ENCODE measurements at regions not wholly inside any gene's neighbourhood (a gene's known extent, or its start where the extent isn't known, plus 50 kb on each side); places are given as distances from the start of the nearest gene placed in this dataset.

DNA sequence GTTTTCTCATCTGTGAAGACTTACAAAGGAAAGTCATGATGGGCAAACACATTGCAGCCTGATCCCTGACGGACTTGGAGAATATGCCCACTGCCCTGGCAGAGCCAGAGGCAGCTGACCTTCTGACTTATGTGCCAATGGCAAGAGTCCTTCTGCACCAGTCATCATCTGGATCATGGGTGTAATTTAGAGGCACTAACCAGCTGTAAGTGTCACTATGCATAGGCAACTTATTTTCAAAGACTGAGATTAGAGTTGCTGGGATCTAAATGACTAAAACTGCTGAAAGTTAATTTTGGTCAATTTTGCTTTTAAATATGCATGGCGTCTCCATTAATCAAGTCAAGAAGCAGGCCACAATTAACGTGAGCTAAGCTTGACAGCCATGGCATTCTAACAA is 261.2 kb downstream of the BCL11A start:
- no peak for ATAC-seq
- no peaks in the 10 kb centered on the region for H3K4me1 Mint-ChIP-seq (ENCODE audit: low read depth in 2 of 2)
- H3K36me3 Mint-ChIP-seq, result no peaks in the 10 kb centered on the region
- no peaks in the 10 kb centered on the region for H3K9me3 Mint-ChIP-seq
- no peak overlapping the region for H3K27ac Mint-ChIP-seq
- no peak overlapping the region for H3K4me3 Mint-ChIP-seq
- H3K27me3 Mint-ChIP-seq, result peaks cover 7 to 8% of the 10 kb centered on the region in 2 donors
- DNase-seq (ENCODE audit: low spot score), result no peak

DNA sequence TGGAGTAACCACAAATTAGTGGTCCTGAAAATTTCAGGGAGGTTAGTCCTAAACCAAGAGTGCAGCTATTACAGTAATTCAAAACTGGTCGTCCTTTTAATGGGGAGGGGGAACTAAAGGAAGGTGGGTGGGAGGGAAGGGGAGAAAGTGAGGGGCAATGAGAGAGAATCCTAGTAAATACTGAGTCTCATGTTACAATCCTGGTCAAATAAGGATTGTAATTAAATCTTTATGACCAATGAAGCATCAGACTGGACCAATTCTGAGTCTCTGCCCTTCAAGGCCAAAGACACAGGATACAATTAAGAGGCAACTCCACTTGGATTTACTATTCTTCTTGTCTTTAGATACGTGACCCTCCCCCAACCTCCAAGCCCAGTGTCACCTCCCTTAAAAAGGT is 262.9 kb downstream of the BCL11A start:
- Mint-ChIP-seq H3K4me3 (no peak overlapping the region), H3K27me3 (peaks cover 6 to 7% of the 10 kb centered on the region in 2 donors), H3K4me1 (ENCODE audit: low read depth in 2 of 2) (no peaks in the 10 kb centered on the region), H3K27ac (no peak overlapping the region), H3K9me3 (no peaks in the 10 kb centered on the region), H3K36me3 (no peaks in the 10 kb centered on the region)
- DNase-seq (ENCODE audit: low spot score), result no peak
- no peak for ATAC-seq

DNA sequence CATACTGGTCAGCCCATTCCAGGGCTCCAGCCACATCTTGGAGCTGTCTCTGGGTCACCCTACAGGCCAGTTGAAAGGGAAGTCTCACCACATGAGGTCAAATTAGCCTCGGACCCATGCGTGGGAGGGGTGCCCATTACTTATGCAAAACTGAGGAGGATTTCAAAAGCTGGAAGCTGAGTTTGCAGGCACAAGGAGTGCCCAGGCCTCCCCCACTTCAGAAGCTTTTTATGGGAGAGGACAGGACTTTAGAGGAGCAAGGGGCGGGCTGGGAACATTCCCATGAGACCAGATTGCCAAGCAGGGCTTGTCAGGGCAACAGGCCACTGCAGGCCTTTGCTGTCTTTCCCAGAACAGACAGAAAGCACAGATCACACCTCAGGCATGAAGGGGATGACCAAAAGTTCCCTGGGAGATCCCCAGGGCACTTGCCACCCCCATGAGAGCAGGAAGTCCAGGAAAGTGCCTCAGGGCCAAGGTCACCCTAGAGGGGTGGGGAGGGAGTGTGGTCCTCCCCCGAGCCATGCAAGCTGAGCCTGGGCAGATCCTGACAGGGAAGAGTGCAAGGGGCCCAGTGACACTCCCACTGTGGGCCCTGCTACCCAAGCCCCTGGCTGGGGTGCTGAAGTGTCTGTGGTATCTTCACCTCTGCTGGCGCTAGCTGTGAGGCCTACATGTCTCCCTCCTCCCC is 267.7 kb downstream of the BCL11A start:
- no peak for DNase-seq (ENCODE audit: low spot score)
- no peaks in the 10 kb centered on the region for H3K4me1 Mint-ChIP-seq (ENCODE audit: low read depth in 2 of 2)

DNA sequence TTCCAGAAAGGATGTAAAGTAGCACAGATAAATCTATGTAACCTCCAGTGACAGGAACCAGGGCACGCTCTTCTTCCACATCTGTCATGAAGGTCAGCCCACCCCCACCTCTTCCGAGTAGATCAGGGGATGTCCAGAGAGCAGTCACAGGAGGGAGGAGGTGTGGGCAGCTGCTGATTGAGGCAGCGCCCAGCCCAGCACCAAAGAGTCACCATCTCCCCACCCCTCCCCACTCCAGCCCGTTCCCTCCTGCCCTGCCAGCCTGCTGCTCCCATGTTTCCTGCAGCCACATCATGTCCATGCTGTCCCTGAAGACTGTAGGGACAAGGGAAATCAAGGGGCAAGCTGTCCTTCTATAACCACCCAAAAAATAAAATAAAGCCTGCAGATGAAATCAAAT is 269.8 kb downstream of the BCL11A start:
- no peaks in the 10 kb centered on the region for H3K4me1 Mint-ChIP-seq (ENCODE audit: low read depth in 2 of 2)
- H3K27me3 Mint-ChIP-seq, result peaks cover 5 to 6% of the 10 kb centered on the region in 2 donors
- H3K36me3 Mint-ChIP-seq, result no peaks in the 10 kb centered on the region
- no peak overlapping the region for H3K4me3 Mint-ChIP-seq
- ATAC-seq, result peak in 1 of 2 donors; percentile 26
- no peaks in the 10 kb centered on the region for H3K9me3 Mint-ChIP-seq
- H3K27ac Mint-ChIP-seq, result no peak overlapping the region
- DNase-seq (ENCODE audit: low spot score), result no peak

More for the DNA sequence above, 267.7 kb downstream of the BCL11A start:
- H3K9me3 Mint-ChIP-seq, result no peaks in the 10 kb centered on the region
- ATAC-seq, result peak in 1 of 2 donors; percentile 29
- H3K27me3 Mint-ChIP-seq, result peaks cover 0 to 5% of the 10 kb centered on the region in 2 donors
- no peak overlapping the region for H3K4me3 Mint-ChIP-seq
- no peaks in the 10 kb centered on the region for H3K36me3 Mint-ChIP-seq
- no peak overlapping the region for H3K27ac Mint-ChIP-seq

DNA sequence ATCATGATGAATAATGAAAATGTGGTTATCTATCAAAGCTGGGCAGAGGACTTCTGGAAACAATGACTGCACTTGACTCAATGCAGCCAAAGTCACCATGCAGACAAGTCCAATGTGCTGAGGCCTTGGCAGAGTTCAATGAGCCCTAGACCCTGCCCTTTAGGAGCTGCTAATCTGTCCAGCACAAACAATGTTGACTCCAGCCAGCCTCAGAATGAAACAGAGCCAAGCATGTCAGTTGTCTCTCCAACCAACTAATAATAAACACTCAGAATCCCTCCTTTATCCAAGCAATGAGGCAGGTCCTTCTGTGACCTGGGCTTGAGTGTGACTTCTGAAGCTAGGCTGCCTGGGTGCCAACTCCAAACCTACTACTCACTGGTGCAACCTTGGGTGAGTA is 270.6 kb downstream of the BCL11A start:
- Mint-ChIP-seq H3K27me3 (peaks cover 5 to 6% of the 10 kb centered on the region in 2 donors), H3K4me3 (no peak overlapping the region), H3K36me3 (no peaks in the 10 kb centered on the region), H3K9me3 (no peaks in the 10 kb centered on the region), H3K4me1 (ENCODE audit: low read depth in 2 of 2) (no peaks in the 10 kb centered on the region), H3K27ac (no peak overlapping the region)
- DNase-seq (ENCODE audit: low spot score) (no peak), ATAC-seq (no peak)

DNA sequence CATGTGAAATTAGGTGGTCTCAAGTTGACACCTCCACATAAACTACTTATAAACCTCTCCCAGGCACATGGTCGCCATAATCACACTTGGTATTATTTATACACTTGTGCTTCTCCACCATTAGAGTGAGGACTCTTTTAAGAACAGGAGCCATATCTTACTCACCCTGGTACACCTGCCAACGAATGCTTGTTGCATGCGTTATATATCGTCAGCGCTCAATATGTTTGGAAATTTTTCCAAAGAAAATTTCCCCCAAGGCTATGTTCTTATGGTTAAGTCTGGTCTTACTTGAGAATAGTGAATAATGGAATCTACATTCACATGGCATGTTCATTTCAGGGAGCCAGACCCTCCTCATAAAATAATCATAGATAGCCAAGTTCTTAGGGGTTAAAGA is 271.7 kb downstream of the BCL11A start:
- DNase-seq (ENCODE audit: low spot score) (no peak), ATAC-seq (no peak)
- Mint-ChIP-seq H3K4me3 (no peak overlapping the region), H3K36me3 (no peaks in the 10 kb centered on the region), H3K27ac (no peak overlapping the region), H3K4me1 (ENCODE audit: low read depth in 2 of 2) (no peaks in the 10 kb centered on the region), H3K27me3 (peaks cover 5 to 6% of the 10 kb centered on the region in 2 donors), H3K9me3 (no peaks in the 10 kb centered on the region)

DNA sequence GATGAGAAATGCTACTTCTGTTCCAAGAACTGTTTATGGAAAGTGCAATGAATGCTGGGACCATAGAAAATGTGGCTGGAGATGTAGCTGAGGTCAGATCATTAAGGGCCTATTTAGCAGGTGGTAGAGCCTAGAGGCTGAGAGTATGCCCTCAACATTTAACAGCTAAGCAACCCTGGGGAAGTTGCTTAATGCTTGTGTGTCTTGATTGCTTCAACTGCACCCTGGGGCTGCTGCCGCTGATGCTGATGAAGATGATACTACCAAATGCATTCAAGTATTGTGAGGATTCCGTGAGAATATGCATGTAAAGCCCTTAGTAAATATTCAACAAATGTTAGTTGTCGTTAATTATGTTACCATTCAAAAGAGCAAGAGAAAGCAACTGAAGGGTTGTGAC is 273.2 kb downstream of the BCL11A start:
- Mint-ChIP-seq H3K27me3 (peaks cover 5 to 11% of the 10 kb centered on the region in 2 donors), H3K4me3 (no peak overlapping the region), H3K9me3 (peaks cover 3% of the 10 kb centered on the region), H3K4me1 (ENCODE audit: low read depth in 2 of 2) (no peaks in the 10 kb centered on the region), H3K27ac (no peak overlapping the region), H3K36me3 (no peaks in the 10 kb centered on the region)
- ATAC-seq (no peak), DNase-seq (ENCODE audit: low spot score) (no peak)

DNA sequence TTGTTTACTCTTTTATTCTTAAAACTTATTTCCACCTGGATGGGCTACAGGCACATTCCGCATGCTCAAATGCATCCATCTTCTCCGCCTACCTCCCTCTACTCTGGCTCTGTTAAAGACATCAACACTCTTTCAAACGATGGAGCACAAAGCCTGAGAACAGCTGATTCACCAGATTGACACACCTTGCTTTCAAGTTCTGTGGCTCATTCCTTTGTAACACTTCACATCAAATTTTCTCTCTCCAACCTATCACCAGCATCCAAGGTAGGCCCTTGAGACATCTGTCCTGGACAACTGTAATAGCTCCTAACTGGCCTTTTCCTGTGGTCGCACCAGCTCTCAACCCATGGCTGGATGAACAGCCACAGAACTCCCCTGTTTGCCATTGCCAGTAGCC is 274.5 kb downstream of the BCL11A start:
- H3K27me3 Mint-ChIP-seq, result peaks cover 0 to 11% of the 10 kb centered on the region in 2 donors
- H3K4me3 Mint-ChIP-seq, result no peak overlapping the region
- H3K27ac Mint-ChIP-seq, result no peak overlapping the region
- DNase-seq (ENCODE audit: low spot score) (no peak), ATAC-seq (no peak)
- peaks cover 3% of the 10 kb centered on the region for H3K9me3 Mint-ChIP-seq
- H3K36me3 Mint-ChIP-seq, result no peaks in the 10 kb centered on the region
- H3K4me1 Mint-ChIP-seq (ENCODE audit: low read depth in 2 of 2), result no peaks in the 10 kb centered on the region

DNA sequence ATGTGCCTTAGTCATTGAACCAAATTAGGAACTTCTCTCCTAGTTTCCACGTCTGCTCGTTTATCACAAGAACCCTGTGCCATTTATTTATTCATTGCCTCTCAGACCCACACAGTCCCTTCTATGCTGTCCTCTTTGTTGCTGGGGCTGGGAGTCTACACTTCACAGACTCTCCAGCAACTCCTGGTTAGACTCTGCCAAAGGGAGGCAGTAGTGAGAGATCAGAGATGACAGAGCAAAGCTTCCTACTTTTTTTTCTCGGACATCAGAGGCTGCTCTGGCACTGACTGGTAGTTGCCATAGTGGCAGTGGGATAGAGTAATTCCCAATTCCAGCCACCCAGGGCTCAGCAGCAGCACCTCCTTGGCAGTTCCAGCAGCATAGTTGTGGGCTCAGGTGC is 277.5 kb downstream of the BCL11A start:
- Mint-ChIP-seq H3K27ac (no peak overlapping the region), H3K9me3 (peaks cover 3% of the 10 kb centered on the region), H3K27me3 (peaks cover 0 to 11% of the 10 kb centered on the region in 2 donors), H3K4me1 (ENCODE audit: low read depth in 2 of 2) (no peaks in the 10 kb centered on the region), H3K36me3 (no peaks in the 10 kb centered on the region), H3K4me3 (no peak overlapping the region)
- no peak for DNase-seq (ENCODE audit: low spot score)
- no peak for ATAC-seq

DNA sequence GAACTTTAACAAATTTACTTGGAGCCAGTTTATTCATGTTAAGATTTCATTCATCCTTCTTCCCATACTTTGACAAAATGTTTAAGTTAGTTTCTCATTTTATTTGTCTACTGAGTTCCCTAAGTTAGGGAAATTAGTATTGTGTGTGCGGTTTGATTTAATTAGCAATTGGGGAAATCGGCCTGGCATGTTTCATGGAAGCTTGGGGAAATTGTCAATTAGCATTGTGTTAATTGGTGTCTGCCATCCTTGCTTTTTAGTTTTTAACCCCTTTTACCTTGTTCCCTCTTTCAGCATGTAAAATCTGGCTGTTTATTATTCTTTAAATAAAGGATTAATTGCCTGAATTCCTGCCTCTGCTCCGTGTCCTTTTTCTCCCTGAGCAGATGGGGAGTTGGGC is 279.6 kb downstream of the BCL11A start:
- Mint-ChIP-seq H3K27ac (no peak overlapping the region), H3K4me3 (no peak overlapping the region), H3K27me3 (peaks cover 0 to 5% of the 10 kb centered on the region in 2 donors), H3K9me3 (peaks cover 3% of the 10 kb centered on the region), H3K36me3 (no peaks in the 10 kb centered on the region), H3K4me1 (ENCODE audit: low read depth in 2 of 2) (no peaks in the 10 kb centered on the region)
- no peak for ATAC-seq
- DNase-seq (ENCODE audit: low spot score), result no peak

DNA sequence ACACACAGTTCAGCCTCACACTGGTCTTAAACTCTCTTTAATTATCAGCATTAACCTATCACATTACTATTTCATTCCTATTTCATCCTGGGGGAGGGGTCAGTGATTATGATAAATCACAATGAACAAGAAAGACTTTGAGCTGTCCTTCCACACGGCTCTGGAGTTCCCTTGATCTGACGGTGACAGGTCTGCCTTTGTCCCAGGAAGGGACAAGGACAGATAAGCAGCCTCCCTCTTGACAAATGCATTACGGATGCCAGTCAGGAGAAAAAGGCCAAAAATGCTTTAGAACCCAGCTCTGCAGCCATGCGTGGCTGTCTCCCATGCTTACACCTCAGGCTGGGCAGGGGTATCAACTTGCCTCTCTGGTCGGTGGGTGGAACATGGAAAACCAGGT is 281.7 kb downstream of the BCL11A start:
- ATAC-seq (no peak), DNase-seq (ENCODE audit: low spot score) (no peak)
- peaks cover 0 to 4% of the 10 kb centered on the region in 2 donors for H3K27me3 Mint-ChIP-seq
- H3K36me3 Mint-ChIP-seq, result no peaks in the 10 kb centered on the region
- no peak overlapping the region for H3K27ac Mint-ChIP-seq
- H3K4me3 Mint-ChIP-seq, result no peak overlapping the region
- H3K9me3 Mint-ChIP-seq, result peaks cover 3% of the 10 kb centered on the region
- no peaks in the 10 kb centered on the region for H3K4me1 Mint-ChIP-seq (ENCODE audit: low read depth in 2 of 2)

DNA sequence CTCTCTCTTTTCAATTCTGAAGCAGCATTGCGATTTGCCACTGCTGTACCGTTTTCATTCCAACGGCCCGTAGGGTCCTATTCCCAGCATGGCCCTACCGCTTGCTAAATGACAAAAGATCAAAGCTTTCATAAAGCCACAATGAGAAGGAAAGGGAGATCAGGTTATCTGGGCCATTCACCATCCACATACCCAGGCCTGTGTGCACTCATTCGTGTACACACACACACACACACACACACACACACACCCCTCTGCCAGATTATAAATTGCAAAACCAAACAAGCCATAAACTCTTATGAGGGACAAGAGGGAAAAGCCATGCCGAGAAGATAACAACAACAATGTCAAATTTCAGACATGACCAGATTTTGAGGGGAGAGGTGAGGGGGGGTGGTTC is 282.3 kb downstream of the BCL11A start:
- H3K4me1 Mint-ChIP-seq (ENCODE audit: low read depth in 2 of 2), result no peaks in the 10 kb centered on the region
- H3K27me3 Mint-ChIP-seq, result peaks cover 0 to 2% of the 10 kb centered on the region in 2 donors
- ATAC-seq (no peak), DNase-seq (ENCODE audit: low spot score) (no peak)
- H3K9me3 Mint-ChIP-seq, result peaks cover 3% of the 10 kb centered on the region
- no peak overlapping the region for H3K4me3 Mint-ChIP-seq
- H3K27ac Mint-ChIP-seq, result no peak overlapping the region
- H3K36me3 Mint-ChIP-seq, result no peaks in the 10 kb centered on the region

DNA sequence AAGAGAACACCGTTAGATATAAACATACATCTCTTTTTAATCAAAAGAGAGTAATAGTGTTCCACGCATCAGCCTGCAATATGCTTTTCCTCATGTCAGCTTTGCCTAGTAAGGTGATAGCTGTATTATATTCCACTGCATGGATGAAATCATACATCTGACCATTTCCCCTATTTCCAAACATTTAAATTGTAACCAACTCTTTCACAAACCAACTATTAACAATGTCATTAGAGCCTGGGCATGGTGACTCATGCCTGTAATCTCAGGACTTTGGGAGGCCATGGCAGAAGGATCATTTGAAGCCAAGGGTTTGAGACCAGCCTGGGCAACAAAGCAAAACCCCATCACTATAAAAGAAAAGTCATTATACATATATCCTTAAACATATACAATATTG is 284.8 kb downstream of the BCL11A start:
- Mint-ChIP-seq H3K27ac (no peak overlapping the region), H3K4me1 (ENCODE audit: low read depth in 2 of 2) (no peaks in the 10 kb centered on the region), H3K36me3 (no peaks in the 10 kb centered on the region), H3K9me3 (peaks cover 3% of the 10 kb centered on the region), H3K27me3 (peaks cover 0 to 9% of the 10 kb centered on the region in 2 donors), H3K4me3 (no peak overlapping the region)
- DNase-seq (ENCODE audit: low spot score) (no peak), ATAC-seq (no peak)

DNA sequence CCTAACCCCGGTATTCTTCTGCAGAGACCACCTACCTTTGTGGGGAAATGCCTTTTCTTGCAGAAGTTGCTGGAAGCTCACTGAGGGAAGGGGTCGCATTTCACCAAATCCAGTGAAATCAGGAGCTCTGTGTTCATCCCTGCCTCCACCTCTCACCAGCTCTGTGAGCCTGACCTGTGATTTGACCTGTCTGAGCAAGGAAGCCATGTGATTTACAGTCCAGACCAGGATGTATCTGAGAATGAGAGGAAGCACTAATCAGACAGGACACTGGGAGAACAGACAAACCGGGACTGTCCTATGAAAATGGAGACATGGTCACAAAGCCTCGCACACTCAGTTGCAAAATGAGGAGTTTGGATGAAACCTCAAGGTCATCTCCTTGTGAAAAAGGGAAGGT is 285.4 kb downstream of the BCL11A start:
- DNase-seq (ENCODE audit: low spot score) (no peak), ATAC-seq (no peak)
- Mint-ChIP-seq H3K27me3 (peaks cover 0 to 9% of the 10 kb centered on the region in 2 donors), H3K9me3 (peaks cover 3% of the 10 kb centered on the region), H3K36me3 (no peaks in the 10 kb centered on the region), H3K4me1 (ENCODE audit: low read depth in 2 of 2) (no peaks in the 10 kb centered on the region), H3K4me3 (no peak overlapping the region), H3K27ac (no peak overlapping the region)

DNA sequence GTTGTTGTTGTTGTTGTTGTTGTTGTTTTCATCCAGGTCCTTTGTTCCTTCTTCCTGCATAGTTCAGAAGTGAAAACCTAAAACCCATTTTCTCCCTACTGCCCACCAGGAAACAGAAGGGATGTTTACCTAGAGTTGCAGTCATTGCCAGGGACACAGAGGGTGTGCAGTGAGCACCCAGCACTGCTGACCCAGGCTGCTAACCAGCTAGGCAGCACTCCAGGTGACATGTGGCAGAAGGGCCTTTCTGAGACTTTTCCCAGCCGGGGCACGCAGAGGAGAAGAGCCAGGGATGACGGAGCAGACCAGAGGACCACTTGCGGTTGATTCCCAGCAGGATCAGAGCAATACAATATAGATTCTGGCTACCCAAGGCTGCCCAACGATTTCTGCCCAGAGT is 286.3 kb downstream of the BCL11A start:
- Mint-ChIP-seq H3K27me3 (peaks cover 0 to 9% of the 10 kb centered on the region in 2 donors), H3K4me3 (no peak overlapping the region), H3K36me3 (no peaks in the 10 kb centered on the region), H3K9me3 (peaks cover 3% of the 10 kb centered on the region), H3K27ac (no peak overlapping the region), H3K4me1 (ENCODE audit: low read depth in 2 of 2) (no peaks in the 10 kb centered on the region)
- DNase-seq (ENCODE audit: low spot score) (no peak), ATAC-seq (no peak)

All from natural killer cell treated with Interleukin-12 subunit alpha and Interleukin-12 subunit beta and Interleukin-15 and Interleukin-18, amount 100 ng/mL, for 72 hours (primary cell).